ENCODE measurements at regions not wholly inside any gene's neighbourhood (a gene's known extent, or its start where the extent isn't known, plus 50 kb on each side); places are given as distances from the start of the nearest gene placed in this dataset.

- H3K9me3 ChIP-seq (ENCODE audit: low read depth) = no peaks in the 10 kb centered on the region
- no peaks in the 10 kb centered on the region for H3K27me3 ChIP-seq
- H3K9me2 ChIP-seq (replicated peaks; ENCODE audit: insufficient read depth) = no peaks in the 10 kb centered on the region
- no peaks in the 10 kb centered on the region for H4K20me1 ChIP-seq (ENCODE audit: insufficient read depth, poor library complexity, severe bottlenecking)
- H2AFZ ChIP-seq = no peak overlapping the region
- H3K4me1 ChIP-seq (ENCODE audit: insufficient read depth) = peaks cover 4% of the 10 kb centered on the region
- H3K4me3 ChIP-seq = no peak overlapping the region
- DNase-seq (ENCODE audit: low spot score) = no peak
- no peak overlapping the region for H3K27ac ChIP-seq
- no peak overlapping the region for H3K4me2 ChIP-seq
- TF ChIP-seq EZH2phosphoT487 (IDR thresholded peaks at IDR 0.05; ENCODE audit: low read depth, severe bottlenecking, unreplicated experiment) = no peak
- TF ChIP-seq CTCF (IDR thresholded peaks at IDR 0.05; ENCODE audit: poor library complexity) = no peak
- TF ChIP-seq EZH2 (IDR thresholded peaks at IDR 0.05; ENCODE audit: borderline replicate concordance) = no peak
- no peaks in the 10 kb centered on the region for H3K36me3 ChIP-seq (replicated peaks; ENCODE audit: insufficient read depth, low read depth)
- H3K79me2 ChIP-seq = no peaks in the 10 kb centered on the region
Measured at GRCh38 chr15:81856634-81857026, 189.2 kb downstream of the MEX3B start.

- no peak for DNase-seq (ENCODE audit: low spot score)
- Histone ChIP-seq H3K4me1 (ENCODE audit: insufficient read depth) (peaks cover 4% of the 10 kb centered on the region), H3K27ac (no peak overlapping the region), H3K27me3 (no peaks in the 10 kb centered on the region), H3K4me3 (no peak overlapping the region), H2AFZ (no peak overlapping the region), H3K9me3 (ENCODE audit: low read depth) (no peaks in the 10 kb centered on the region), H3K36me3 (replicated peaks; ENCODE audit: insufficient read depth, low read depth) (no peaks in the 10 kb centered on the region), H4K20me1 (ENCODE audit: insufficient read depth, poor library complexity, severe bottlenecking) (no peaks in the 10 kb centered on the region), H3K79me2 (no peaks in the 10 kb centered on the region), H3K9me2 (replicated peaks; ENCODE audit: insufficient read depth) (no peaks in the 10 kb centered on the region), H3K4me2 (no peak overlapping the region)
- TF ChIP-seq EZH2phosphoT487 (IDR thresholded peaks at IDR 0.05; ENCODE audit: low read depth, severe bottlenecking, unreplicated experiment) (no peak), CTCF (IDR thresholded peaks at IDR 0.05; ENCODE audit: poor library complexity) (no peak), EZH2 (IDR thresholded peaks at IDR 0.05; ENCODE audit: borderline replicate concordance) (no peak)
- WGBS (ENCODE audit: low lambda C conversion rate, missing lambda C conversion rate) = 96% methylated on average over 10 of the region's 10 CpGs
Measured at GRCh38 chr15:81856001-81856633, 189.7 kb downstream of the MEX3B start.

- Histone ChIP-seq H3K36me3 (replicated peaks; ENCODE audit: insufficient read depth, low read depth) (no peaks in the 10 kb centered on the region), H4K20me1 (ENCODE audit: insufficient read depth, poor library complexity, severe bottlenecking) (no peaks in the 10 kb centered on the region), H3K27me3 (no peaks in the 10 kb centered on the region), H3K9me2 (replicated peaks; ENCODE audit: insufficient read depth) (no peaks in the 10 kb centered on the region), H3K79me2 (no peaks in the 10 kb centered on the region), H2AFZ (no peak overlapping the region), H3K4me3 (no peak overlapping the region), H3K4me2 (no peak overlapping the region), H3K9me3 (ENCODE audit: low read depth) (no peaks in the 10 kb centered on the region), H3K27ac (no peak overlapping the region), H3K4me1 (ENCODE audit: insufficient read depth) (no peaks in the 10 kb centered on the region)
- 93% methylated on average over 3 of the region's 3 CpGs for WGBS (ENCODE audit: low lambda C conversion rate, missing lambda C conversion rate)
- TF ChIP-seq CTCF (IDR thresholded peaks at IDR 0.05; ENCODE audit: poor library complexity) = no peak
- no peak for TF ChIP-seq EZH2 (IDR thresholded peaks at IDR 0.05; ENCODE audit: borderline replicate concordance)
- no peak for TF ChIP-seq EZH2phosphoT487 (IDR thresholded peaks at IDR 0.05; ENCODE audit: low read depth, severe bottlenecking, unreplicated experiment)
- DNase-seq (ENCODE audit: low spot score) = no peak
Measured at GRCh38 chr15:81853150-81853748, 192.6 kb downstream of the MEX3B start.

Measured in hepatocyte (in vitro differentiated cells).